ENCODE measurements at regions not wholly inside any gene's neighbourhood (a gene's known extent, or its start where the extent isn't known, plus 50 kb on each side); places are given as distances from the start of the nearest gene placed in this dataset.

DNA sequence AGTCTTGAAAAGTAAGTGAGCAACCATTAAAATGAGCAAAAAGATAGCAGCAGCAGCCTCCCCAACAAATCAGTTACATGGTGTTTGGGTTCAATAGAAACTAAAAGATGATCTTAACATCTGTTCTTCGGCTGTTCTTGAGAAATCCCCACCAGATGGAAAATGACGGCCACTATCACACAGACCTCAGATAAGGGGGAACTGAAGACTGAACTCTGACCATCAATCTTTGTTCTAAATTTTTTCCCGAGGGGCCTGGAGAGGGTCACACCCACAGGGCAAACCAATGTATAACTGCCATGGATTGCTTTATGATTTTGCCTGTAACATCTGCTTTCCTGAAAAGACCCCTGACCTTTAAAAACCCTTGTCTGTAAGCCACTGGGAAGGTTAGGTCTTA, 624.8 kb upstream of the KIRREL3 start:
- Histone ChIP-seq H3K27ac (no peak overlapping the region), H3K4me1 (replicated peaks) (no peaks in the 10 kb centered on the region), H3K36me3 (no peaks in the 10 kb centered on the region), H3K27me3 (replicated peaks; ENCODE audit: insufficient read depth) (no peaks in the 10 kb centered on the region), H3K4me3 (no peak overlapping the region), H3K9me3 (no peaks in the 10 kb centered on the region)
- TF ChIP-seq POLR2A (IDR thresholded peaks at IDR 0.05): no peak
- no peak for TF ChIP-seq CTCF (IDR thresholded peaks at IDR 0.05)
- TF ChIP-seq POLR2AphosphoS5 (IDR thresholded peaks at IDR 0.05): no peak
- intact Hi-C loops (cut with DNase I): no loop called here
- no peak for DNase-seq (ENCODE audit: low spot score)
- WGBS: 78% methylated on average over 3 of the region's 3 CpGs

GRCh38 chr11:127624306-127624856, 623.8 kb upstream of the KIRREL3 start:
- no peak overlapping the region for H3K27ac ChIP-seq
- WGBS: 37% methylated on average over 10 of the region's 10 CpGs
- no peaks in the 10 kb centered on the region for H3K4me1 ChIP-seq (replicated peaks)
- no peak overlapping the region for H3K4me3 ChIP-seq
- no peaks in the 10 kb centered on the region for H3K36me3 ChIP-seq
- DNase-seq (ENCODE audit: low spot score): no peak
- no peak for TF ChIP-seq POLR2A (IDR thresholded peaks at IDR 0.05)
- no peak for TF ChIP-seq CTCF (IDR thresholded peaks at IDR 0.05)
- no peak for TF ChIP-seq POLR2AphosphoS5 (IDR thresholded peaks at IDR 0.05)
- intact Hi-C loops (cut with DNase I): no loop called here
- H3K27me3 ChIP-seq (replicated peaks; ENCODE audit: insufficient read depth): no peaks in the 10 kb centered on the region
- H3K9me3 ChIP-seq: no peaks in the 10 kb centered on the region

DNA sequence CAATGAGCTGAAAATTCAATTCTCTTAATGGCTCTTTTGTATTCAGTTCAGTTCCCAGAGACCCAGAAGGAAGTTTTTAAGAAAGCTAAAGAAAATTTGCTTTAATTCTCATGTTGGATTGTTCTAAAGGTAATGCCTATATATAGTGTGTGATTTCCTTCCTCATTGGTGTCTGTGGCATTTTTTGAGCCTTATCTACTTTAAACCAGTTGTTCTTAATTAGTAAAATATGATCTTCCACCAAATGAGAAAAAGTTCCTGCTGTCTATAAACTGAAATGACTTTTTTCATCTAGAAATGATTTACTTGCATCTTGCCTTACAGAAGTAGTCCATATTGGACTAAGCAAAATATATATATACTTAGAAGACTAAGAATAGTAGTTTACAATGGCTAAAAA, 622.1 kb upstream of the KIRREL3 start:
- intact Hi-C loops (cut with DNase I): no loop called here
- no peaks in the 10 kb centered on the region for H3K4me1 ChIP-seq (replicated peaks)
- no peak for TF ChIP-seq POLR2A (IDR thresholded peaks at IDR 0.05)
- TF ChIP-seq CTCF (IDR thresholded peaks at IDR 0.05): no peak
- TF ChIP-seq POLR2AphosphoS5 (IDR thresholded peaks at IDR 0.05): no peak
- DNase-seq (ENCODE audit: low spot score): no peak
- no peaks in the 10 kb centered on the region for H3K27me3 ChIP-seq (replicated peaks; ENCODE audit: insufficient read depth)
- H3K4me3 ChIP-seq: no peak overlapping the region
- H3K27ac ChIP-seq: no peak overlapping the region
- no peaks in the 10 kb centered on the region for H3K9me3 ChIP-seq
- no peaks in the 10 kb centered on the region for H3K36me3 ChIP-seq

DNA sequence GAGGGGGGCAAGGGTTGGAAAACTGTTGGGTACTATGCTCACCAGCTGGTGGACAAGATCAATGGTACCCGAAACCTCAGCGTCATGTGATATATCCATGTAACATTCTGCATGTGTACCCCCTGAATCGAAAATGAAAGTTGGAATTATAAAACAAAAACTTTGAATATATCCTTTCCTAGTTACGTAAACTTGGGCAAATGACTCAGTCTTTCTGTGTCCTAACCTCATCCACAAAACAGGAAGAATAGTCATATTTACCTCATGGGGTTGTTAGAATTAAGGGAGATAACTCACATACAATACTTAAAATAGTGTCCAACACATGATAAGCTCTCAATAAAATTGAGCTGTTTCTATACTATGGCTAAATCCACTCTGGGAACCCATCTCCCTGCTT, 620.1 kb upstream of the KIRREL3 start:
- Histone ChIP-seq H3K27ac (no peak overlapping the region), H3K4me3 (no peak overlapping the region), H3K9me3 (no peaks in the 10 kb centered on the region), H3K36me3 (no peaks in the 10 kb centered on the region), H3K4me1 (replicated peaks) (no peaks in the 10 kb centered on the region), H3K27me3 (replicated peaks; ENCODE audit: insufficient read depth) (no peaks in the 10 kb centered on the region)
- intact Hi-C loops (cut with DNase I): no loop called here
- TF ChIP-seq CTCF (IDR thresholded peaks at IDR 0.05) (no peak), POLR2A (IDR thresholded peaks at IDR 0.05) (no peak), POLR2AphosphoS5 (IDR thresholded peaks at IDR 0.05) (no peak)
- DNase-seq (ENCODE audit: low spot score): no peak
- WGBS: 93% methylated on average over 4 of the region's 4 CpGs

- DNase-seq (ENCODE audit: low spot score): no peak
- intact Hi-C loops (cut with DNase I): no loop called here
- H3K4me1 ChIP-seq (replicated peaks): no peaks in the 10 kb centered on the region
- no peaks in the 10 kb centered on the region for H3K27me3 ChIP-seq (replicated peaks; ENCODE audit: insufficient read depth)
- H3K27ac ChIP-seq: no peak overlapping the region
- H3K4me3 ChIP-seq: no peak overlapping the region
- no peaks in the 10 kb centered on the region for H3K9me3 ChIP-seq
- TF ChIP-seq POLR2A (IDR thresholded peaks at IDR 0.05) (no peak), POLR2AphosphoS5 (IDR thresholded peaks at IDR 0.05) (no peak), CTCF (IDR thresholded peaks at IDR 0.05) (no peak)
- no peaks in the 10 kb centered on the region for H3K36me3 ChIP-seq
- WGBS: 94% methylated on average over 5 of the region's 5 CpGs
Measured at GRCh38 chr11:127619946-127620345, 619.4 kb upstream of the KIRREL3 start.

All from prostate gland (tissue), 2 donors.